ENCODE measurements at regions not wholly inside any gene's neighbourhood (a gene's known extent, or its start where the extent isn't known, plus 50 kb on each side); places are given as distances from the start of the nearest gene placed in this dataset.

- no peak for TF ChIP-seq CTCF (IDR thresholded peaks at IDR 0.05; ENCODE audit: poor library complexity)
- no peak for TF ChIP-seq EZH2 (IDR thresholded peaks at IDR 0.05; ENCODE audit: borderline replicate concordance)
These were observed 285.7 kb upstream of the ANKRD55 start for GRCh38 chr5:56518820-56519219.
